Cardiac fibroblast (primary cell): ENCODE measurements at regions not wholly inside any gene's neighbourhood (a gene's known extent, or its start where the extent isn't known, plus 50 kb on each side); places are given as distances from the start of the nearest gene placed in this dataset.
"Not testable (repeated sequence)": the region's sequence is repeated elsewhere in the genome, so short reads cannot be mapped to it uniquely, and the experiment has no call there.

Experiments used
- DNase-seq, 2 donors: peaks; one replicate each; pipeline versions ENCODE4 v3.0.0 to v3.0.0-alpha.2; 2010; ENCODE audit warnings: low read depth in 2 of 2
- H3K4me3 ChIP-seq, 2 donors: replicated peaks in 1 of 2; 1 replicate in 1 of 2; 2 replicates in 1 of 2; pipeline ENCODE4 v1.5.1; 2011; ENCODE audit warnings: low read depth in 2 of 2, low read length in 2 of 2, mild to moderate bottlenecking in 2 of 2, moderate library complexity in 1 of 2
- CTCF ChIP-seq: IDR thresholded peaks from one replicate; pipeline ENCODE4 v1.5.1; 2011; ENCODE audit warnings: low read depth, mild to moderate bottlenecking, low read length, inconsistent platforms

- TF ChIP-seq CTCF = no peak
- no peak overlapping the region for H3K4me3 ChIP-seq
- DNase-seq = no peak
Observed at GRCh38 chr2:109052922-109053321, 63.9 kb upstream of the EDAR start.

GRCh38 chr2:109049022-109049421 is 60.0 kb upstream of the EDAR start:
- TF ChIP-seq CTCF = no peak
- no peak overlapping the region for H3K4me3 ChIP-seq
- DNase-seq = no peak

- H3K4me3 ChIP-seq = no peak overlapping the region
- DNase-seq = no peak
- TF ChIP-seq CTCF = no peak
Observed at GRCh38 chr2:109048163-109048562, 59.1 kb upstream of the EDAR start.

- H3K4me3 ChIP-seq, DNase-seq: not testable (repeated sequence)
Observed at GRCh38 chr2:109047569-109047968, 58.5 kb upstream of the EDAR start.

- TF ChIP-seq CTCF = no peak
- no peak overlapping the region for H3K4me3 ChIP-seq
- no peak for DNase-seq
Observed at GRCh38 chr2:109046925-109047508, 58.0 kb upstream of the EDAR start.

GRCh38 chr2:109045505-109045904 is 56.5 kb upstream of the EDAR start:
- DNase-seq = no peak
- H3K4me3 ChIP-seq = no peak overlapping the region

GRCh38 chr2:109038992-109039391 is 50.0 kb upstream of the EDAR start:
- no peak overlapping the region for H3K4me3 ChIP-seq
- no peak for DNase-seq
- no peak for TF ChIP-seq CTCF

More at GRCh38 chr2:109045505-109045904, 56.5 kb upstream of the EDAR start:
- TF ChIP-seq CTCF = no peak
